ENCODE measurements at regions not wholly inside any gene's neighbourhood (a gene's known extent, or its start where the extent isn't known, plus 50 kb on each side); places are given as distances from the start of the nearest gene placed in this dataset.

DNA sequence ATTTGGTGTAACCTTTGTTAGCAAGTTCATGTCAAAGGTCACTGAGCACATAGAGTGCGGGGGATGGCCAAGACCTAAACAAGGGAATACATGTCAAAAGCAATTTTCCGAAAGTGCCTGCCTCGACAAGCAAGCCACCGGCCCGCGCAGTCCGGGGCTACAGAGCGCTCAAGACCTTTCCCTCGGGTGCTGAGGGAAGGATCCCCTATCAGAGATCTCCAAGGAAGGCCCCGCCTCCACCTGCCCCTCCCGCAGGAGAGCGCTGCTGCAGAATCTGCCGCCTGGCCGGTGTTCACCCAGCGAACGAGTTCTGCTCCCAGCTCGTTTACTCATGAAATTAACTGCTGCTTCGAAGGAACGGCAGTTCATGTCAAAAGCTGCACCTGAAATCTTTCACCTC is 252.7 kb downstream of the BMP7 start:
- no peak for DNase-seq (ENCODE audit: extremely low read depth in 1 of 2, low read depth in 1 of 2)

DNA sequence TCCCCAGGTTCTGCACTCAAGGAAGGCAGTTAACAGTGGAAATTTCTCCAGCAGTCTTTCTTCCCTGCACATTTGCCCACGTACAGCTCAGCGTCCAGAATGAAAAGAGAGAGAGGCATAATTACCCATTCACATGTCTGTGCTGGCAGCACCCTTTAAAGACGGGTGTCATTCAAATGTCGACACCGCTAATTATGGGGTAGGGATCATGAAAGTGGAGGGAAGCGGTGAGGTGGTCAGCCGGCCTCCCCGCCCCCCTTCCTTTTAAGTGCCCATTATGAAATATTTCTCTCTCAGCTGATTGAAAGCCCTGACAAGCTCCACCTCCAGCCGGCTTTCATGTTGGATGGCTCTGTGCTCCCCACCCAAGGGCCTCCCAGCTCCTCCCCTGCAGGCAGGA is 246.1 kb downstream of the BMP7 start:
- no peak for DNase-seq (ENCODE audit: extremely low read depth in 1 of 2, low read depth in 1 of 2)

DNA sequence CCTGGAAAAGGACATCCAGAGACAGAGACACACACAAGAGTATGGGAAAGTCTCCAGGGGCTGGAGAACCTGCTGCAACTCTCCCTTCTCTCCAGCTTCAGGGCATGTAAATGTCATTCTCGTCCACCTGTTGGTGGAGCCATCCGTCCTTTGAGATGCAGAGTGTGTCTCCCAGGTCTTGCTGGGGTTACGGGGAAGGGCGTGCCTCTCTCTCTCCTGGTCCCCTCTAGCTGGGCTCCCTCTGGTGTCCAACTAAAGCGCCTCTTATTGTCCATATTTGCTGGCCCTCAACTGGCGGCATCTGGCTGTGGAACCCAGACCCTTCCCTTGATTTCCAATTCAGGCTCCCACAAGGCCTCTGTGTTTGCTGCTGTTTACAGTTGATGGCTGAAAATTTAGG is 244.1 kb downstream of the BMP7 start:
- no peak for DNase-seq (ENCODE audit: extremely low read depth in 1 of 2, low read depth in 1 of 2)

DNA sequence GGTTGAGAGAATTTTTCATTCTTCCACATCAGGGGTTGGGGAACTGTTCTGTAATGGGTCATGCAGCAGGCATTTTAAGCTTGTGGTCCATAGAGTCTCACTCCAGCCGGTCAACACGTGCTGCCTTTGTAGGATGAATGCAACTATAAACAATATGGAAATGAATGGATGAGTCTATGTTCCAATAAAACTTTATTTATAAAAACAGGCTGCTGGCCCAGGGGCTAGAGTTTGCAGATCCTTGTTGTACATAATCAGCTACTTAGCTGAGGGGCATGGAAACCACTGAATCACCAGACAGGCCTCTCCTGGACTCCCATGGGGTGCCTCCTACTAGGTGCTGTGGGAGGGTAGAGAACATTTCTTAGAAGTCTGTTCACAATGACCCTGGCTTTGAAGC is 243.4 kb downstream of the BMP7 start:
- no peak for DNase-seq (ENCODE audit: extremely low read depth in 1 of 2, low read depth in 1 of 2)

DNA sequence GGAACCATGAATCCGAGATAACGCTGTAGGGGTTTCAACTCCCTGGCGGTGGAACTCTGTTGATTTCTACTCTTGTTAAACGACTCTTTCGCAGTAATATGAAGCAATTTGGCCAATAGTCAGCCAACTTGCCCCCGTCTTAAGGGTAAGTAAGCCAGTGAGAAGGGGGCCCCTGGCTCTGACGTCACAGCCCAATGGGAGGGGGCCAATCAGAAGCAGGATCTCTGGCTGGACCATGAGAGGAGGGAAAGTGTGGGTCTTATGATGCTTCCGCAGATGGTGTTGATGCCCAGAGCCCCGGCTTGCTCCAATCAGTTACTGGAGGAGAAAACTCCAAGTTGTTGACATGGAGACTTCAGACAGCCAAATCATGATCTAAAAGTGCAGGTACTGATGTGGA is 242.4 kb downstream of the BMP7 start:
- no peak for DNase-seq (ENCODE audit: extremely low read depth in 1 of 2, low read depth in 1 of 2)

DNA sequence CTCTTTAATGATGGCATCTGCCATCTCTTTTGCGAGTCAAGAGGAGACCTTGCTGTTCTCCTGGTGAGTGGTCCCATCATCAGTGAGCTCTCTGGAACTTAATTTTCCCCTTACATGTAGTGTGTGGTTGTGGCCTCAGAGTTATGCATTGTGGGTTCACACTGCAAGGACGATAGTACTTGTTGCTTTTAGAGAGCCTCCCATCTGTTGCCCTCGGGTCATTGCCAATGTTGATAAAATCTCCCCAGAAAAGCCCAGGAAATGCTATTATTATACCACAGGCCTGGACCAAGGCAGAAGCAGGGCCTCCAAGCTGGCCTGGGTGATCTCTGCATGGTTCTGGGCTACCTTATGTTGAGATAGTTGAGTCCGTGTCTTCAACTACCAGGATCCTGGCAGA is 241.6 kb downstream of the BMP7 start:
- no peak for DNase-seq (ENCODE audit: extremely low read depth in 1 of 2, low read depth in 1 of 2)

DNA sequence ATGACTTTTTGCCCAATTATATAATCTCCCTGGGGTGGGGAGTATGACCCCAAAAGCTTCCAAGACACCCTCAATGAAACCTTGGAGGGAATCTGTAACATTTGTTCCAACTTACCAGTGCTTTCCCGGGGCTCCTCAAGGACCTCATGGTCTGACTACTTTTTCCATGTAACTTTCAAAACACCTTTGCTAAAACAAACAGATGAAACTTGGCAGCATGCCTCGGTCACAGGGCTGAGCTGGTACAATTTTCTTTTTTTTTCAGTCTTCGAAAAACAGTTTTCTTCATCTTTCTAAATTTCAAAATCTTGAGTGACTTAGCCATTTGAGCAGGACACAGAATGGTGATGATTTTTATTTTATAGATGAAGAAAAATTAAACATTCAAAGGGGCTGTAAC is 241.2 kb downstream of the BMP7 start:
- no peak for DNase-seq (ENCODE audit: extremely low read depth in 1 of 2, low read depth in 1 of 2)

DNA sequence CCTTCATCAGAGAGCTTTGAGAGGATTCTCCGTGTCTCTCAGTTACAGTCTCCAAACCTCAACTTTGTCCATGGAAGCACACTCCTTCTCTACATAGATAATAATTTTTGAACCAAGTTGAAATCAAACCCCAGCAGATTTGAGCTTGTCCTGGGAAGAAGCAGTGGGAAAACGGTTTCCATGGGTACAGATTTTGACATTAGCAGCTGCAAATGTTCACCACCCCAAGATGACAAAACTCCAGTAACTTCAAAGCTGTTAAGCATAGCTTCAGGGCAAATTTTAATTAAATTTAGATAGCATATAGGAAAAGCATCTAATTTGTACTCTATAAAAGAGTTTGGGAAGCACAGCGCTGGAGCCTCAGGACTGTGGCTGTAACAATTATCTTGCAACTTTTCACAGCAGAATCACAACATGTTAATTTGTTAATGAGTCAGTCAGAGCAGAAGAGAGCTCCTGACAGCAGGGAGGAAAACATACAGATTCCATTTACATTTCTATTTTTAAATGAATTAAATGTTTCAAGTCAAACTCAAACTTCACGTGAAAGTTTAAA is 240.7 kb downstream of the BMP7 start:
- DNase-seq (ENCODE audit: extremely low read depth in 1 of 2, low read depth in 1 of 2), result no peak

DNA sequence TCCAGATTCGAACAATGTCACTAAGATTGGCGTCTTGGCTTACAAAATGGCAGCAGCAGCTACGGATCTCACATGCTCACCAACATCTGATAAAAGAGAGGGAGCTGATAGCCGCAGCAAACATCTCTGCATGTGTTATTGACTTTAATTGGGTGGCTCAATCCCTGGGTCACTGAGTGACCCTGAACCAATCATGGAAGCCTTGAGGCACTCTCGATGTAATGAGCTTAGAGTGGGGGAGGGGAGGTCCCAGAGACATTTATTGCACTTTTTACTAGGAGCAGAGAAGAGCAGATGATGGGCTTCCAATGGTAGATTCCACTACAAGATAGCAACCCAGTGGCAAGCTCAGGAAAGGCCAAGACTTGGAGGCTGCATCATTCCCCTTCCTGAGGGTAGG is 238.7 kb downstream of the BMP7 start:
- no peak for DNase-seq (ENCODE audit: extremely low read depth in 1 of 2, low read depth in 1 of 2)

DNA sequence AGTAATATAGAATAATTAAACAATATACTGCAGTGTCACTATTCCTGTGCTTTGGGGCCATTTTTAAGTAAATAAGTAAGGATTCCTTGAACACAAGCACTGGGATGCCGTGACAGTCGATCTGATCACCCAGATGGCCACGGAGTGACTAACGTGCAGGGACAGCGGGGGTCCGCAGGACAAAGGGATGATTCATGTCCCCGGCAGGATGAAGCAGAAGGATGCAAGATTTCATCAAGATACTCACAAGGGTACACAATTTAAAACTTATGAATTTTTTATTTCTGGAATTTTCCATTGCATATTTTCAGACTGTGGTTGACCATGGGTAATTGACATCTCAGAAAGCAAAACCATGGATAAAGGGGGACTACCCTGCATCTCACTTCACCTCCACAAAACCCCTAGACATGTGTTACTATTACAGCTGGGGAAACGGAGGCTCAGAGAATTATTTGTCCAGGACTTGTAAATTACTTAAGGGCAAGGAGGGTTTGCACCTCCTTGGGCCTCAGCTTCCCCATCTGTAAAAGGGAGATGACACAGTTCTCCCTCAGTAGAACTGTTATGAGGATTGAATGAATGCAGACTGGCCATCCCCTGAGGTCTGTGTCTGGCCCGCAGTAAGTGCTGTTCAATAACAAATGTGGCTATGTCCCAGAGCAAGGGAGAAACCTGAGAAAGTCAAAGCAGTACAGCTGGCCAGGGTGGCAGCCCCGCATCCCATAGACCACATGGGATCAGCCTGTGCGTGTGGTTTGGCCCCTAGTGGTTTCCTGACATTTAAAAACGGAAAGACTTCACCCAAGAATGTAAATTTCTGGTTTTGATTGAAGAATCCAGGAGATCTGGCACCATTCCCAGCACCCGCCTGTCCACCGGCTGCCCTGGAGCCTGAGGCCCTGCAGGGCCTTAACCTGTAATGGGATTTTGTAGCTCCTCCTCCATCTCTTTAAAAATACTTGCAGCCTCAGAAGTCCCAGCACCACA is 235.5 kb downstream of the BMP7 start:
- no peak for DNase-seq (ENCODE audit: extremely low read depth in 1 of 2, low read depth in 1 of 2)

DNA sequence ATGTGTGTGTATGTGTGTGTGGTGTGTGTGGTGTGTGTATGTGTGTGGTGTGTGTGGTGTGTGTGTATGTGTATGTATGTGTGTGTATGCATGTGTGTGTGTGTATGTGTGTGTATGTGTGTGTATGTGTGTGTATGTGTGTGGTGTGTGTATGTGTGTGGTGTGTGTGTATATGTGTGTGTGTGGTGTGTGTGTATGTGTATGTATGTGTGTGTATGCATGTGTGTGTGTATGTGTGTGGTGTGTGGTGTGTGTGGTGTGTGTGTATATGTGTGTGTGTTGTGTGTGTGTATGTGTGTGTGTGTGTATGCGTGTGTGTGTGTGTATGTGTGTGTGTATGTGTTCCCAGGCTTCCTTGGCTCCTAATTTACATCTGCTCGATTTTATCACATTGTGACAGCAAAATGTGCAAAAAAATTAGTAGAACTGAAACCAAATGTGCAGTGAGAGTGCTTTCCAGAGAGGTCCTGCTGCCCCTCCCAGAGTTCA is 234.5 kb downstream of the BMP7 start:
- DNase-seq (ENCODE audit: extremely low read depth in 1 of 2, low read depth in 1 of 2), result no peak

DNA sequence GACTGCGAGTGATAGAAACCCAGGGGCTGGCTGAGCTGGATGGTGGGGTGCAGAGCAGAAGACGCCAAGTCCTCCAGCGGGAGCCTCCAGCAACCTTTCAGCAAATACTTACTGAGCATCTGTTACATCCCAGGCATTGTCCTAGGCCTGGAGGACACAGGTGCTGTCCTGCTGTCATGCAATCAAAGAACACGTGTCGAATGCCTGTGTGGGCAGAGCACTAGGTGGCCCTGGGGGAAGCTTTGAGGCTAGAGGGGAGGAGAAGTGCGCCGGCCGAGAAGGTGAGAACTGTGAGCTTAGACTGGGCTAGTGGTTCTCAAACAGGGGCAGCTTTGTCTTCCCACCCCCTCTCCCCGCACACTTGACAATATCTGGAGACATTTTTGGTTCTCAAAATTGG is 233.6 kb downstream of the BMP7 start:
- no peak for DNase-seq (ENCODE audit: extremely low read depth in 1 of 2, low read depth in 1 of 2)

DNA sequence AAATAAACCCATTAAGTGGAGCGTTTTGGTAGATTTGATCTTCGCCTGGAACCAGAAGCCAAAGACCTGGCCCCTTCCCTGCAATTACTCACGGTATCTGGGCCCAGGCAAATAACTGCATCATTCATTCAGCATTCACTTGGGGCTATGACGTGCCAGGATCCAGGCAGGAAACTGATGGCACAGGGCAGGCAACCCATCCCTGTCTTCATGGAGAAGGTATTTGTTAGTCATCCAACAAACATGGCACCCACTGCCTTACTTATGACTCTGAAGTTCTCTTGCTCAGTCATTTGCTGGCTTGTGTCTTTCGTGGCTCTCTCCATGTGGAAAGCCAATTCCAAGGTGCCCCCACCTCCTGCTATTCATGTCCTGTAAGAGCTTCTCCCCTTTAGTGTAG is 232.4 kb downstream of the BMP7 start:
- no peak for DNase-seq (ENCODE audit: extremely low read depth in 1 of 2, low read depth in 1 of 2)

DNA sequence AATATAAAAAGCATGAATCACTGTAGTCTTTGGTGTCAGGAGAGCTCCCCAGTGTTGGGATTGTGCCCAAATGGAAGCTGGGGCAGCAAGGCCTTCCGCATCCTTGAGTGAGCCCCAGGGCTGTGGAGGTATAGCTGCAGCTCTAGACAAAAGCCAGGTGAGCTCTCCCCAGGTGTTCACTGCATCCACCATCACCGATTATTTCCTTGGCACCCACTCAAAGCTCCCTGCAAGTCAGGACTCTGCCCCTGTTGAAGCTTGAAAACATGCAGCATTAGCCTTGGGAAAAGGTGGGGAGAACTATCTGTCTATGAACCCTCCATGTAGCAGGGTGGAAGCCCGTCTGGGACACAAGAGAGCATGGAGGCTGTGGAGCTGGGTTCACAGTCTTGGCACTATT is 228.8 kb downstream of the BMP7 start:
- no peak for DNase-seq (ENCODE audit: extremely low read depth in 1 of 2, low read depth in 1 of 2)

DNA sequence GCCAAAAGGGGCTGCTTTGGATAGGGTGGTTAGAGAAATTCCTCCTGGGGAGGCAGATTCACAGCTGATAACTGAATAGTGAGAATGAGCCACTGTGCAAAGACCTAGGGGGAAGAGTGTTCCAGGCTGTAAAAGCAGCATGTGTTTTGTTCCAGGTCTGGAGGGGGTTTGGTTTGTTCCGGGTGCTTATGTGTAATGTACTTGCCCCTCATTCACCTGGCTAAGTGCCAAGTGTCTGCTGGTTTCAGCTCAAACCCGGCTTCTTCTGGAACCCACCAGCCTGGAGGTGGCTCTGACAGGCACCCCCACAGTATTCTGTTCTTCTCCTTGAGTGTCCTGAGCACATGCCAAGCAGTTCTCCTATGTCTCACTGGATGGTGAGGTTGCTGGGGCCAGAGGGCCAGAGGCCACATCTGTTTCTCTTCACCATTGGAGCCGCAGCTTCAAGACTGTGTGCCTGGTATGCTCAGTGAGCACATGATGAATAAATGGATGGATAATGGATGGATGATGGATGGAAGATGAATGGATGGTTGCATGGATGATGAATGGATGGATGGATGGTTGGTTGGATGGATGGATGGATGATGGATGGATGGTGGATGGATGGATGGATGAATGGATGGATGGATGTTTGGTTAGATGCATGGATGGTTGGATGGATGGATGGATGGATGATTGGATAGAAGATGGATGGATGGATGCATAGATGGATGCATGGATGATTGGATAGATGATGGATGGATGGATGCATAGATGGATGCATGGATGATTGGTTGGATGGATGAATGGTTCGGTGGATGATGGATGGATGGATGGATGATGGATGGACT is 227.6 kb downstream of the BMP7 start:
- DNase-seq (ENCODE audit: extremely low read depth in 1 of 2, low read depth in 1 of 2), result no peak

DNA sequence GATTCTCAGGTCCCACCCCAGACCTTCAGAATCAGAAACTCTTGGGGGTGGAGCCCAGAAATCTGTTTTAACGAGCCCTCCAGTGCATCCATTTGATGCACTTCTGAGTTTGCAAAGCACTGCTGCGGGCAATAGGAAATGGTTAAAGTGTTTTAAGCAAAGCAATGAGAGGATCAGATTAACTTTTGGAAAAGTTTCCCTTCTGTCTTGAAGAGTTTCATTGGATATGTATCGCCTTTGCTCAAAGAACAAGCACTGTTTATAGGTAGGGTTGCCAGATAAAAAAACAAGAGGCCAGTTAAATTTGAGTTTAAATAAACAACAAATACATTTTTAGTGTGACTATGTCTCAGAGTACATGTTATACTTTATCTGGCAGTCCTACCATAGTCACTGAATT is 226.0 kb downstream of the BMP7 start:
- no peak for DNase-seq (ENCODE audit: extremely low read depth in 1 of 2, low read depth in 1 of 2)

DNA sequence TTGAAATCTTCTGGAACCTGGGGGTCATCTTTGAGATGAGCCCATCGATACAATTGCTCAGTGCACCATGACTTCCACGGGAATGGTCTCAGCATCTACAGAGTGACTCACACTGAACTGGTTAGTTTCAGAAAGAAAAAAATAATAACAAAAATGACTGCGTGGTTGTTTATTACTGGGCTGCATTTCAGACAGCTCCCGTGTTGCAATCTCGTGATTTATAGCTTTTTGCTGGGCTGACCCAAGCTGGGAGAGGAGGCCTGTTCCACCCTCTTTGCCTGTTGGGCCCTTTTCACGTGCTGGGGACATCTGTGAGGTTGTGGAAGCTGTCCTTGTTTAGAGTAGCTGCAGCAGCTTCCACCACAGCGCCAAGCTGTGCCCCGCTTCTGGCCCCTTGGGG is 225.5 kb downstream of the BMP7 start:
- no peak for DNase-seq (ENCODE audit: extremely low read depth in 1 of 2, low read depth in 1 of 2)

DNA sequence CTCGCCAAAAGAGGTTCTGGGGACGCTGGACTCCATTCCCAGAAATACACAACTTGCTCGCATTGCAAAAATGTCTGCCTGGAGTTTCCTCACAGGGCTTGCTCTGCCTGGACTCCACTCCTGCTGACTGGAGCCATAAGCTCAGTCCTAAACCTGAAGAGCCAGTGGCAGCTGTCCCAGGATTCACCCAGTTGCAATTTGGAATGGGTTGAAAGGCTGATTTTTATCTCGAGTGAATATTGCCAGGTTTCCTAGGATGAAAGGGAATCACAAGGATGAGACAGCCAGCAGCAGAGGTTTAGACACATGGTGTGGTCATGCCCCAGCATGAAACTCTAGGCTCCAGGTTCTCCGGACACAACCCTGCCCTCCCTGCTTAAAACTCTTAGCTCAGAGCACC is 223.3 kb downstream of the BMP7 start:
- no peak for DNase-seq (ENCODE audit: extremely low read depth in 1 of 2, low read depth in 1 of 2)

DNA sequence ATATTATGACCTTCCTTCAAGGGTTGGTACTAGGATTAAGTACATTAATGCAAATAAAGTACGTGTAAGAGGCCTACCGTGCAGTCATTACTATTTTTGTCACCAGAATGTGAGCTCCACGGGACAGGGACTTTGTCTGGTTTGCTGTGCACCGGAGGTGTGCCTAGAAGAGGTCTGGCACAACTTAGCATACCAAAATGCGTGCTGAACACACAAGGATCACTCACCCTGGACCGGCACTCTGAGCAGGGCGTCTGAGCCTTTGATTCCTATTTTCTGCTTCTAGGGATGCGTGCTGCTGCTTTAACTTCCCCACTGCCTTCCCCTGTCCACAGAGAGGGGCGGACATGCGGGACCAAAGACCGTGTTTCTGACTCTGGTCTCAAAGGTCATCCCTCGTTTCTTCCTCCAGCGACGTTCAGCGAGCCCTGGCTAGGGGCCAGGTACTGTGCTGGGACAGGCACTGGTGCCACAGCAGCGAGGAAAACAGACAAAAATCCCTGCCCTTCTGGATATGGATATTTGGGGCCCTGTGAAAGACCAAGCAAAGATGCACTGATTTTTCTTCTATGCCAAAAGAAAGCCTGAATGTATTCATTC is 222.7 kb downstream of the BMP7 start:
- no peak for DNase-seq (ENCODE audit: extremely low read depth in 1 of 2, low read depth in 1 of 2)

DNA sequence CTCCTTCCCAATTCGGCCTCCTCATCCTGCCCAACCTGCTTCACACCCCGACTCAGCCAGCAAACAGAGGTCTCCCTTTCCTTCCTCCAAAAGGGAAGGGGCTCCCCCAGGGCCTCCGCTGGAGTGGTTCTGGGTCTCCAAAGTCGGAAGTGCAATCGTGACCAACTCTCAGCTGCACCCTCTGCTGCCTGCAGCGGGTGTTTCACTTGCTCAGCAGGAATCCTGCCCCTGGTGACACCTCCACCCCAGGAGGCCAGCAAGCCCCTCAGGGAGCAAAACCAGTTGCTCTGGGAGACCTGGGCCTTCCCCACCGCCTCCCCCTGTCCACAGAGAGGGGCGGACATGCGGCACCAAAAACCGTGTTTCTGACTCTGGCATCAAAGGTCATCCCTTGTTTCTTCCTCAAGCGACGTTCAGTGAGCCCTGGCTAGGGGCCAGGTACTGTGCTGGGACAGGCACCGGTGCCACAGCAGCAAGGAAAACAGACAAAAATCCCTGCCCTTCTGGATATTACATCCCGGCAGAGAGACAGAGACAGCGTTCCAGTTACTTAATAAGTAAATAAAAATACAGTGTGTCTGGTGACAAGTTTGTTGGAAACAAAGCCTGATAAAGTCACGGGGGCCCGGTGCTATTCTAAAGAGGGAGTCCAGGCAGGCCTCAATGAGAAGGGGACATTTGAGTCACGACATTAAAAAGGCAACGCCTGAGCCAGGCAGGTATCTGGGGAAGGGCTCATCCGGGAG is 219.0 kb downstream of the BMP7 start:
- no peak for DNase-seq (ENCODE audit: extremely low read depth in 1 of 2, low read depth in 1 of 2)

All from stimulated activated CD8-positive, alpha-beta memory T cell treated with anti-CD3 and anti-CD28 coated beads, Interleukin-7, amount 100 ng/mL, for 48 hours (primary cell).